Activated CD4-positive, alpha-beta T cell treated with anti-CD3 and anti-CD28 coated beads, Interleukin-2, amount 10 ng/mL, durations not matched to agents 7 days and 5 days (primary cell): ENCODE measurements at regions not wholly inside any gene's neighbourhood (a gene's known extent, or its start where the extent isn't known, plus 50 kb on each side); places are given as distances from the start of the nearest gene placed in this dataset.

Source experiments
- CTCF ChIA-PET: fragments of 350-600 bp; sonication (Branson Sonifier 250); formaldehyde crosslinking; loops from one replicate; lab custom pipeline; 2021; ENCODE audit warnings: antibody characterized with exemption; lab: Charles Lee
- POLR2A ChIA-PET: fragments of 350-600 bp; sonication (Branson Sonifier 250); formaldehyde crosslinking; loops from one replicate; lab custom pipeline; 2021; ENCODE audit warnings: antibody characterized with exemption; lab: Charles Lee
- DNase-seq: peaks from one replicate; pipeline ENCODE4 v3.0.0-alpha.2; 2020
- H3K27ac Mint-ChIP-seq: one replicate; pipeline ENCODE4 v1.8.0; 2021; ENCODE audit warnings: mild to moderate bottlenecking, moderate library complexity, mixed read lengths
- H3K27me3 Mint-ChIP-seq: one replicate; pipeline ENCODE4 v1.8.0; 2021; ENCODE audit warnings: mixed read lengths
- H3K36me3 Mint-ChIP-seq: one replicate; pipeline ENCODE4 v1.8.0; 2021; ENCODE audit warnings: low read depth, mixed read lengths
- H3K4me1 Mint-ChIP-seq: one replicate; pipeline ENCODE4 v1.8.0; 2021; ENCODE audit warnings: mixed read lengths
- H3K4me3 Mint-ChIP-seq: one replicate; pipeline ENCODE4 v1.8.0; 2021; ENCODE audit warnings: mild to moderate bottlenecking, moderate library complexity, mixed read lengths
- H3K9me3 Mint-ChIP-seq: one replicate; pipeline ENCODE4 v1.8.0; 2021; ENCODE audit warnings: mixed read lengths

- Mint-ChIP-seq H3K36me3 (no peaks in the 10 kb centered on the region), H3K4me3 (no peak overlapping the region), H3K27ac (no peak overlapping the region), H3K9me3 (no peaks in the 10 kb centered on the region), H3K27me3 (no peaks in the 10 kb centered on the region), H3K4me1 (no peaks in the 10 kb centered on the region)
- ChIA-PET CTCF (no interaction called here), POLR2A (interaction anchor here (0.7 kb wide), 1 partner anchor 35 kb away, joined by 3 read pairs; no protein-coding TSS in a partner anchor)
- no peak for DNase-seq
These were observed 173.3 kb downstream of the SLC16A9 start for GRCh38 chr10:59536167-59537014.

DNA sequence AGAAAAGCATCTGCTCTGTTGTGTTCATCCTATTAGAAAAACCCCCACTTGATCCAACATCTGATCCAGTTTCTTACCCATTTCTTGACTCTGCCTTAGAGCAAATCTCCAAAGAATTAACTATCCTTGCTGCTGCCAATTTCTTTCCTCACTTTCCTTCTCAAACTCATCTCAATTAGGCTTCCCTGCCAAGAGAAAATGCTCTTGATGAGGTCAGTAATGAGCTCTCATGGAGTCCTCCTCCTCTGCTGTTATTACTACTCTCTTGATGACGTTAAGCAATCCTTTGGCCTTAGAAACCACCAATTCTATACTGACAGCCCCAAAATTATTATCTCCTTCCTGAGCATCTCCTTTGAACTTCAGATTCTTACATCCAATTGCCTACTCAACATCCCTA is 162.0 kb upstream of the FAM13C start:
- H3K36me3 Mint-ChIP-seq, result no peaks in the 10 kb centered on the region
- H3K27me3 Mint-ChIP-seq, result no peaks in the 10 kb centered on the region
- H3K4me1 Mint-ChIP-seq, result no peaks in the 10 kb centered on the region
- no peaks in the 10 kb centered on the region for H3K9me3 Mint-ChIP-seq
- no peak overlapping the region for H3K27ac Mint-ChIP-seq
- ChIA-PET CTCF (no interaction called here), POLR2A (no interaction called here)
- H3K4me3 Mint-ChIP-seq, result no peak overlapping the region
- no peak for DNase-seq

GRCh38 chr10:59523851-59524250 is 161.5 kb upstream of the FAM13C start:
- no peak overlapping the region for H3K27ac Mint-ChIP-seq
- H3K4me3 Mint-ChIP-seq, result no peak overlapping the region
- H3K36me3 Mint-ChIP-seq, result no peaks in the 10 kb centered on the region
- no peaks in the 10 kb centered on the region for H3K9me3 Mint-ChIP-seq
- ChIA-PET CTCF (no interaction called here), POLR2A (no interaction called here)
- DNase-seq, result no peak
- H3K27me3 Mint-ChIP-seq, result no peaks in the 10 kb centered on the region
- no peaks in the 10 kb centered on the region for H3K4me1 Mint-ChIP-seq

- CTCF ChIA-PET, result no interaction called here
- Mint-ChIP-seq H3K4me3 (no peak overlapping the region), H3K9me3 (no peaks in the 10 kb centered on the region), H3K27ac (no peak overlapping the region), H3K27me3 (no peaks in the 10 kb centered on the region), H3K36me3 (no peaks in the 10 kb centered on the region), H3K4me1 (no peaks in the 10 kb centered on the region)
- POLR2A ChIA-PET, result no interaction called here
- DNase-seq, result no peak
These were observed 155.6 kb upstream of the FAM13C start for GRCh38 chr10:59517996-59518395.

GRCh38 chr10:59517341-59517899 is 155.1 kb upstream of the FAM13C start:
- Mint-ChIP-seq H3K9me3 (no peaks in the 10 kb centered on the region), H3K4me3 (no peak overlapping the region), H3K27ac (no peak overlapping the region), H3K27me3 (no peaks in the 10 kb centered on the region), H3K36me3 (no peaks in the 10 kb centered on the region), H3K4me1 (no peaks in the 10 kb centered on the region)
- ChIA-PET CTCF (no interaction called here), POLR2A (no interaction called here)
- no peak for DNase-seq

DNA sequence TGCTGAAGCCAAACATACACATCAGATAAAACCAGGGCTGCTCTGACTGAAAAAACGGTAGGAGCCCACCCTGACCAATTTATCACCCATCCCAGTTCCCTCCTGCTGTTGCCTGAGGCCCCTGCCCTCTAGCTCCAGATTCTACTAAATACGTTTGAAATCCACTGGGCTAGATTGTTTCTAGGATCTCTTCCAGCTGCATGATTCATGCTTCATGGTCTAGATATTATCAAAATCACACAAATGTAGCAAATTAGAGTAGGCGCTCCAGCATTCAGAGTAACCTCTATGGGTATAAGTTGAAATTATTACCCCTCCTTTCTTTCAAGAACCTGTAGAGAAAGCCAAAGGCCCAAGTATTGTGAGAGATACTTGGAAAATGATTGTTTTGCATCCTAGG is 151.2 kb upstream of the FAM13C start:
- ChIA-PET CTCF (no interaction called here), POLR2A (no interaction called here)
- no peaks in the 10 kb centered on the region for H3K27me3 Mint-ChIP-seq
- no peaks in the 10 kb centered on the region for H3K36me3 Mint-ChIP-seq
- H3K4me3 Mint-ChIP-seq, result no peak overlapping the region
- no peak overlapping the region for H3K27ac Mint-ChIP-seq
- no peaks in the 10 kb centered on the region for H3K4me1 Mint-ChIP-seq
- H3K9me3 Mint-ChIP-seq, result no peaks in the 10 kb centered on the region
- no peak for DNase-seq

DNA sequence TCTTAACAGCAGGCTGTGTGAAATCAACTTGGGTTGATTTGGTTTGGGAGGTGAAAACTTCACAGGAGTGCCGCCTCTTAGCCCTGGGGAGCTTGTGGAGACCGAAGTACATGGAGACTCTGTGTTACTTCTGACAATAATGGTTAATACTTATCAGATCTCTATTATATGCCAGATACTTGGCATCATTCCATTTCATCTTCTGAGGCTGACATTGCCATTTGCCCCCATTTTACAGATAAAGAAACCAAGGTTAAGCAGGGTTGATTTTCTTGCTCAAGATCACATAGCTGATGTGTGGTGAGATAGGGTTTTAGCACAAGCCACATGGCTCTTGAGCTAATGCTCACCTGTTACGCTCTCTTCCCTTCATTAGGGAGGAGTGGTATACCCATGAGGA is 150.6 kb upstream of the FAM13C start:
- no peak for DNase-seq
- Mint-ChIP-seq H3K9me3 (no peaks in the 10 kb centered on the region), H3K36me3 (no peaks in the 10 kb centered on the region), H3K27me3 (no peaks in the 10 kb centered on the region), H3K27ac (no peak overlapping the region), H3K4me3 (no peak overlapping the region), H3K4me1 (no peaks in the 10 kb centered on the region)
- CTCF ChIA-PET, result no interaction called here
- POLR2A ChIA-PET, result no interaction called here

GRCh38 chr10:59508956-59509355 is 146.6 kb upstream of the FAM13C start:
- ChIA-PET CTCF (no interaction called here), POLR2A (no interaction called here)
- H3K27me3 Mint-ChIP-seq, result no peaks in the 10 kb centered on the region

GRCh38 chr10:59508296-59508695 is 145.9 kb upstream of the FAM13C start:
- H3K4me3 Mint-ChIP-seq, result no peak overlapping the region
- CTCF ChIA-PET, result no interaction called here
- DNase-seq, result no peak
- H3K4me1 Mint-ChIP-seq, result no peaks in the 10 kb centered on the region
- no peaks in the 10 kb centered on the region for H3K36me3 Mint-ChIP-seq
- POLR2A ChIA-PET, result no interaction called here
- H3K27me3 Mint-ChIP-seq, result no peaks in the 10 kb centered on the region
- no peak overlapping the region for H3K27ac Mint-ChIP-seq
- no peaks in the 10 kb centered on the region for H3K9me3 Mint-ChIP-seq

More at GRCh38 chr10:59508956-59509355, 146.6 kb upstream of the FAM13C start:
- H3K27ac Mint-ChIP-seq, result no peak overlapping the region
- no peak overlapping the region for H3K4me3 Mint-ChIP-seq
- H3K9me3 Mint-ChIP-seq, result no peaks in the 10 kb centered on the region
- H3K4me1 Mint-ChIP-seq, result no peaks in the 10 kb centered on the region
- no peak for DNase-seq
- no peaks in the 10 kb centered on the region for H3K36me3 Mint-ChIP-seq

DNA sequence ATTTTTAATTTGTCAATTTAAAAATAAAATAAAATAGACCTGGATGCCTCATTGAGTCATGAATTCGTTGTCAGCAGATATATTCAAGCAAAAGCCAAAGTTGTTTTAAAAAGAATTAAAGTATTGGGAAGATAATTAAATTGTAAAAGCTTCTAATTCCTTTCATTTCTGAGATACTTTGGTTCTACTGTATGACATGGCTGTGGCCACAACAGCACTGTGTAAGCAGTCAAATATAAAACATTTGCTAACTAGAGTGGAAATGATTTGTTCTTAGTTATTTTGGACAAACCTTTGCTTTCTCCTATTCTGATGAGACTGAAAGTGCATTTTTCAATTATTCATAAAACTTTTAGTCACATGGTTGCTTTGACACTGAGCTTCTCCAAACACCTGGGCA is 143.6 kb upstream of the FAM13C start:
- Mint-ChIP-seq H3K36me3 (no peaks in the 10 kb centered on the region), H3K27me3 (no peaks in the 10 kb centered on the region), H3K4me1 (no peaks in the 10 kb centered on the region), H3K4me3 (no peak overlapping the region), H3K9me3 (no peaks in the 10 kb centered on the region), H3K27ac (no peak overlapping the region)
- ChIA-PET POLR2A (no interaction called here), CTCF (no interaction called here)
- DNase-seq, result no peak

GRCh38 chr10:59499460-59499859 is 137.1 kb upstream of the FAM13C start:
- Mint-ChIP-seq H3K27me3 (no peaks in the 10 kb centered on the region), H3K36me3 (no peaks in the 10 kb centered on the region), H3K4me1 (no peaks in the 10 kb centered on the region), H3K9me3 (peaks cover 12% of the 10 kb centered on the region), H3K4me3 (no peak overlapping the region), H3K27ac (no peak overlapping the region)
- POLR2A ChIA-PET, result no interaction called here
- CTCF ChIA-PET, result no interaction called here
- DNase-seq, result no peak

GRCh38 chr10:59493017-59493416 is 130.7 kb upstream of the FAM13C start:
- H3K4me3 Mint-ChIP-seq, result no peak overlapping the region
- H3K4me1 Mint-ChIP-seq, result no peaks in the 10 kb centered on the region
- H3K27me3 Mint-ChIP-seq, result no peaks in the 10 kb centered on the region
- peaks cover 12% of the 10 kb centered on the region for H3K9me3 Mint-ChIP-seq
- CTCF ChIA-PET, result no interaction called here
- DNase-seq, result no peak
- no peak overlapping the region for H3K27ac Mint-ChIP-seq
- H3K36me3 Mint-ChIP-seq, result no peaks in the 10 kb centered on the region
- POLR2A ChIA-PET, result no interaction called here

DNA sequence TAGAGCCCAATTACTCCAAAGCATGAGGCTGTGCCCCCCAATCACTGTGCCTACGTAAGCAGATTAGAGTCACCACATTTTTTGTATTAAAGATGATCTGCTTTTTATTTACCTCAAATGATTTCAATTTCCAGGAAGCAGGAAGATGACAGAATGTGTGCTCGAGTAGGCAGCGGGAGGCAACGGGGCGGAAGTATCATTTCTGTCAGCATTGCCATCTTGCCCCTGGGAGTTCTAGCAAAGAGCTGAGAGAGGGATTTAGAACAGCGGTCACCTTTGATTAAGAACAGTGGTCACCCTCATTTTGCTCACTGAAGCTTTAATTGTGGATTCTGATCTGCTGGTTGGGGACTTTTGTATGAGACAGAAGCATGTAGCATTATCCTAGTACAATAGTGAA is 117.1 kb upstream of the FAM13C start:
- no peaks in the 10 kb centered on the region for H3K4me1 Mint-ChIP-seq
- H3K4me3 Mint-ChIP-seq, result no peak overlapping the region
- no peak overlapping the region for H3K27ac Mint-ChIP-seq
- H3K9me3 Mint-ChIP-seq, result no peaks in the 10 kb centered on the region
- DNase-seq, result no peak
- ChIA-PET POLR2A (no interaction called here), CTCF (no interaction called here)
- H3K36me3 Mint-ChIP-seq, result no peaks in the 10 kb centered on the region
- no peaks in the 10 kb centered on the region for H3K27me3 Mint-ChIP-seq

DNA sequence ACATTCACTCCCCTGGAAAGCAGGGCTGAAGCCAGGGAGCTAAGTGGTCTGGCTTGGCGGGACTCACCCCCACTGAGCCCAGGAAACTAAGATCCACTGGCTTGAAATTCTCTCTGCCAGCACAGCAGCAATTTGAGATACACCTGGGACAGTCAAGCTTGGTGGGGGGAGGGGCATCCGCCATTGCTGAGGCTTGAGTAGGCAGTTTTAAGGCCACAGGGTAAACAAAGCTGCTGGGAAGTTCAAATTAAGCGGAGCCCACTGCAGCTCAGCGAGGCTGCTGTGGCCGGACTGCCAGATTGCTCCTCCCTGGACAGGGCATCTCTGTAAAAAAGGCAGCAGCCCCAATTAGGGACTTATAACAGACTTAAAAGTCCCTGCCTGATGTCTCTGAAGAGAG is 108.2 kb upstream of the FAM13C start:
- Mint-ChIP-seq H3K36me3 (no peaks in the 10 kb centered on the region), H3K9me3 (peaks cover 7% of the 10 kb centered on the region), H3K4me1 (no peaks in the 10 kb centered on the region), H3K4me3 (no peak overlapping the region), H3K27me3 (no peaks in the 10 kb centered on the region), H3K27ac (no peak overlapping the region)
- CTCF ChIA-PET, result no interaction called here
- DNase-seq, result no peak
- POLR2A ChIA-PET, result no interaction called here
